Kidney (tissue), 13 donors: ENCODE measurements at regions not wholly inside any gene's neighbourhood (a gene's known extent, or its start where the extent isn't known, plus 50 kb on each side); places are given as distances from the start of the nearest gene placed in this dataset.

ENCODE experiments used
- DNase-seq, 5 donors: peaks; one replicate each; pipeline ENCODE4 v3.0.0-alpha.2; 2013 to 2020
- FAIRE-seq: peaks from 2 replicates; lab custom pipeline; 2012; peaks lifted over from hg19 to GRCh38; lab: Jason Lieb, UNC
- H3K27ac ChIP-seq, 2 donors: one replicate each; pipeline ENCODE4 v1.7.0; 2013; ENCODE audit warnings: low read depth in 2 of 2, low read length in 2 of 2, inconsistent platforms in 1 of 2
- H3K27me3 ChIP-seq: one replicate; pipeline ENCODE4 v1.7.1; 2013; ENCODE audit warnings: low read length, inconsistent platforms; ENCODE audit not compliant: control insufficient read depth, insufficient read depth
- H3K36me3 ChIP-seq, 3 donors: one replicate each; pipeline versions ENCODE4 v1.7.0 to v1.7.1; 2013; ENCODE audit warnings: low read length in 3 of 3, control low read depth in 1 of 3, inconsistent platforms in 1 of 3; ENCODE audit not compliant: insufficient read depth in 3 of 3, control insufficient read depth in 2 of 3
- H3K4me1 ChIP-seq, 3 donors: one replicate each; pipeline versions ENCODE4 v1.7.0 to v1.7.1; 2013; ENCODE audit warnings: low read length in 3 of 3, inconsistent platforms in 1 of 3, low read depth in 1 of 3; ENCODE audit not compliant: control insufficient read depth in 2 of 3, insufficient read depth in 2 of 3
- H3K4me3 ChIP-seq, 3 donors: one replicate each; pipeline versions ENCODE4 v1.7.0 to v1.8.1; 2013; ENCODE audit warnings: low read length in 3 of 3, control low read depth in 1 of 3, inconsistent platforms in 1 of 3
- H3K9ac ChIP-seq, 3 donors: one replicate each; pipeline versions ENCODE4 v1.7.0 to v1.7.1; 2013; ENCODE audit warnings: low read length in 3 of 3, control low read depth in 1 of 3, inconsistent platforms in 1 of 3
- H3K9me3 ChIP-seq, 3 donors: one replicate each; pipeline versions ENCODE4 v1.7.0 to v1.7.1; 2013; ENCODE audit warnings: low read length in 3 of 3, control low read depth in 1 of 3, inconsistent platforms in 1 of 3; ENCODE audit not compliant: control insufficient read depth in 2 of 3, insufficient read depth in 1 of 3
- CTCF ChIP-seq: IDR thresholded peaks from 3 replicates; pipeline ENCODE4 v1.5.1; 2012; ENCODE audit warnings: mild to moderate bottlenecking, moderate library complexity, borderline replicate concordance; ENCODE audit not compliant: insufficient read depth; ENCODE audit errors: extremely low read depth
- intact Hi-C: fragments of 100-400 bp; cut with DNase I; formaldehyde crosslinking; loops from one replicate; pipeline ENCODE4 v1.11.1; 2022
- donor health status: control.
- donor health status: control.
- donor health status: control.
- donor health status: control.
- donor health status: control.
- donor health status: DM: yes; HTN: yes; CAD: no.
- donor health status: Normal renal cell carcinoma (clear cell type).

- H3K9ac ChIP-seq: no peak overlapping the region
- no peaks in the 10 kb centered on the region for H3K27me3 ChIP-seq
- no peak overlapping the region for H3K27ac ChIP-seq
- no peak for TF ChIP-seq CTCF
- H3K36me3 ChIP-seq: no peaks in the 10 kb centered on the region
- FAIRE-seq (no peak), DNase-seq (peak in 1 of 5 donors; percentile 18)
- no peaks in the 10 kb centered on the region for H3K9me3 ChIP-seq
- no peaks in the 10 kb centered on the region for H3K4me1 ChIP-seq
- H3K4me3 ChIP-seq: no peak overlapping the region
- intact Hi-C loops: no loop called here
Measured at GRCh38 chr1:96370757-96371156, 350.8 kb upstream of the PTBP2 start.

- no peak for DNase-seq
Measured at GRCh38 chr1:96372881-96373280, 348.7 kb upstream of the PTBP2 start.

DNA sequence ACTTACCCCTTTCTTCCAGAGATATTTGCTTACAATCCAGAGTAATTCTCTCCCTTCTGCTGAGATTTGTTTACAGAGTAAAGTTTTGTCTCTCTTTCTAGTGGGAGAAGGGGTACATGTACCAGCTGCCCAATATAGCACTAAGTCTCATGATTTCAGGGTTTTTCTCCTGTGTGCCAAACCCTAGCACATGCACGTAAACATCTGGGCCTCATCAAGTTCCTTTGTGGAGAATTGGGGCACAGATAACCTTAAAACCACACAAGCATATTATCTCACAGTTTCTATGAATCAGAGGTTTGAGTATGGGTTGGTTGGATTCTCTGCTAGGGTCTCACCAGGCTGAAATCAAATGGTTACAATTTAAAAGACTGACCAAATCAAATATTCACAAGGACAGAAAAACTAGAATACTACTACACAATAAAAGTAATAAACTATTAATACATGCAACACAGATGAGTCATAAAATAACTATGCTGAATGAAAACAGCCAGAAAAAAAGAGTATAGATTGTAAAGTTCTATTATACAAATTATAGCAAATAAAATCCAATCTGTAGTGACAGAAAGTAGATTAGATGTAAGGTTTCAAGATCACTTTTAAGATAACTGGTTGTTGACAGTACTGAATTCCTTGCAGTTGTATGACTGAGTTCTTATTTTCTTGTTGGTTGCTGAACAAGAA lies 347.4 kb upstream of the PTBP2 start:
- no peak for TF ChIP-seq CTCF
- H3K9ac ChIP-seq: no peak overlapping the region
- H3K27ac ChIP-seq: no peak overlapping the region
- H3K27me3 ChIP-seq: no peaks in the 10 kb centered on the region
- H3K9me3 ChIP-seq: no peaks in the 10 kb centered on the region
- intact Hi-C loops: no loop called here
- no peaks in the 10 kb centered on the region for H3K36me3 ChIP-seq
- no peak for FAIRE-seq
- no peak overlapping the region for H3K4me3 ChIP-seq
- DNase-seq: no peak
- H3K4me1 ChIP-seq: no peaks in the 10 kb centered on the region

More at GRCh38 chr1:96372881-96373280, 348.7 kb upstream of the PTBP2 start:
- no peaks in the 10 kb centered on the region for H3K36me3 ChIP-seq
- H3K27ac ChIP-seq: no peak overlapping the region
- H3K9ac ChIP-seq: no peak overlapping the region
- no peak overlapping the region for H3K4me3 ChIP-seq
- no peaks in the 10 kb centered on the region for H3K9me3 ChIP-seq
- H3K4me1 ChIP-seq: no peaks in the 10 kb centered on the region
- no peaks in the 10 kb centered on the region for H3K27me3 ChIP-seq
- no peak for TF ChIP-seq CTCF
- intact Hi-C loops: no loop called here
- FAIRE-seq: no peak

- Histone ChIP-seq H3K9me3 (no peaks in the 10 kb centered on the region), H3K27ac (no peak overlapping the region), H3K9ac (no peak overlapping the region), H3K36me3 (no peaks in the 10 kb centered on the region), H3K4me3 (no peak overlapping the region), H3K4me1 (no peaks in the 10 kb centered on the region), H3K27me3 (no peaks in the 10 kb centered on the region)
- TF ChIP-seq CTCF: no peak
- DNase-seq (no peak), FAIRE-seq (no peak)
- intact Hi-C loops: no loop called here
Measured at GRCh38 chr1:96376846-96377245, 344.7 kb upstream of the PTBP2 start.
